Activated CD4-positive, alpha-beta memory T cell treated with anti-CD3 and anti-CD28 coated beads, Interleukin-2, amount 10 ng/mL, durations not matched to agents 7 days and 5 days (primary cell): ENCODE measurements at regions not wholly inside any gene's neighbourhood (a gene's known extent, or its start where the extent isn't known, plus 50 kb on each side); places are given as distances from the start of the nearest gene placed in this dataset.

Source experiments
- CTCF ChIA-PET: fragments of 350-600 bp; sonication (Branson Sonifier 250); formaldehyde crosslinking; loops from one replicate; lab custom pipeline; 2021; ENCODE audit warnings: antibody characterized with exemption, inconsistent platforms; lab: Charles Lee
- POLR2A ChIA-PET: fragments of 350-600 bp; sonication (Branson Sonifier 250); formaldehyde crosslinking; loops from one replicate; lab custom pipeline; 2021; ENCODE audit warnings: antibody characterized with exemption; lab: Charles Lee
- DNase-seq: peaks from one replicate; pipeline ENCODE4 v3.0.0-alpha.2; 2020
- H3K27ac Mint-ChIP-seq: one replicate; pipeline ENCODE4 v1.8.0; 2021; ENCODE audit warnings: mild to moderate bottlenecking, mixed read lengths
- H3K27me3 Mint-ChIP-seq: one replicate; pipeline ENCODE4 v1.8.0; 2021; ENCODE audit warnings: mixed read lengths
- H3K36me3 Mint-ChIP-seq: one replicate; pipeline ENCODE4 v1.8.0; 2021; ENCODE audit warnings: low read depth, mixed read lengths
- H3K4me1 Mint-ChIP-seq: one replicate; pipeline ENCODE4 v1.8.0; 2021; ENCODE audit warnings: mixed read lengths
- H3K4me3 Mint-ChIP-seq: one replicate; pipeline ENCODE4 v1.8.0; 2021; ENCODE audit warnings: mild to moderate bottlenecking, mixed read lengths
- H3K9me3 Mint-ChIP-seq: one replicate; pipeline ENCODE4 v1.8.0; 2021; ENCODE audit warnings: mixed read lengths

- ChIA-PET CTCF (no interaction called here), POLR2A (no interaction called here)
- H3K4me3 Mint-ChIP-seq = no peak overlapping the region
- H3K9me3 Mint-ChIP-seq = no peaks in the 10 kb centered on the region
- no peak overlapping the region for H3K27ac Mint-ChIP-seq
- H3K4me1 Mint-ChIP-seq = peaks cover 2% of the 10 kb centered on the region
- H3K27me3 Mint-ChIP-seq = peaks cover 8% of the 10 kb centered on the region
- DNase-seq = no peak
- H3K36me3 Mint-ChIP-seq = no peaks in the 10 kb centered on the region
Measured at GRCh38 chr2:222802514-222803196, 58.2 kb upstream of the ACSL3 start.

GRCh38 chr2:222804351-222804750 lies 56.5 kb upstream of the ACSL3 start:
- no peak overlapping the region for H3K27ac Mint-ChIP-seq
- H3K4me3 Mint-ChIP-seq = no peak overlapping the region
- POLR2A ChIA-PET = no interaction called here

GRCh38 chr2:222805591-222806304 lies 55.1 kb upstream of the ACSL3 start:
- DNase-seq = no peak
- no peak overlapping the region for H3K4me3 Mint-ChIP-seq
- H3K4me1 Mint-ChIP-seq = no peaks in the 10 kb centered on the region
- ChIA-PET CTCF (no interaction called here), POLR2A (no interaction called here)
- no peaks in the 10 kb centered on the region for H3K36me3 Mint-ChIP-seq
- peaks cover 14% of the 10 kb centered on the region for H3K27me3 Mint-ChIP-seq
- H3K9me3 Mint-ChIP-seq = no peaks in the 10 kb centered on the region
- H3K27ac Mint-ChIP-seq = no peak overlapping the region

More at GRCh38 chr2:222804351-222804750, 56.5 kb upstream of the ACSL3 start:
- Mint-ChIP-seq H3K27me3 (peaks cover 9% of the 10 kb centered on the region), H3K9me3 (no peaks in the 10 kb centered on the region), H3K4me1 (no peaks in the 10 kb centered on the region), H3K36me3 (no peaks in the 10 kb centered on the region)
- no peak for DNase-seq
- CTCF ChIA-PET = no interaction called here

GRCh38 chr2:222806526-222807137 lies 54.2 kb upstream of the ACSL3 start:
- CTCF ChIA-PET = no interaction called here
- Mint-ChIP-seq H3K4me1 (no peaks in the 10 kb centered on the region), H3K9me3 (no peaks in the 10 kb centered on the region), H3K27me3 (peaks cover 14% of the 10 kb centered on the region), H3K36me3 (no peaks in the 10 kb centered on the region), H3K27ac (no peak overlapping the region), H3K4me3 (no peak overlapping the region)
- DNase-seq = no peak
- POLR2A ChIA-PET = no interaction called here

GRCh38 chr2:222807431-222807830 lies 53.4 kb upstream of the ACSL3 start:
- H3K27ac Mint-ChIP-seq = no peak overlapping the region
- CTCF ChIA-PET = no interaction called here
- H3K27me3 Mint-ChIP-seq = peaks cover 12% of the 10 kb centered on the region
- peaks cover 6% of the 10 kb centered on the region for H3K4me1 Mint-ChIP-seq
- POLR2A ChIA-PET = no interaction called here
- no peaks in the 10 kb centered on the region for H3K36me3 Mint-ChIP-seq
- H3K4me3 Mint-ChIP-seq = no peak overlapping the region
- no peaks in the 10 kb centered on the region for H3K9me3 Mint-ChIP-seq
- DNase-seq = no peak

- no peaks in the 10 kb centered on the region for H3K9me3 Mint-ChIP-seq
- POLR2A ChIA-PET = no interaction called here
- H3K27me3 Mint-ChIP-seq = peaks cover 5% of the 10 kb centered on the region
- H3K4me3 Mint-ChIP-seq = no peak overlapping the region
- peaks cover 23% of the 10 kb centered on the region for H3K4me1 Mint-ChIP-seq
- no peaks in the 10 kb centered on the region for H3K36me3 Mint-ChIP-seq
- CTCF ChIA-PET = interaction anchor here (0.7 kb wide), 1 partner anchor 12 kb away, joined by 3 read pairs; no protein-coding TSS in a partner anchor
- no peak for DNase-seq
- no peak overlapping the region for H3K27ac Mint-ChIP-seq
Measured at GRCh38 chr2:222809582-222809981, 51.3 kb upstream of the ACSL3 start.

GRCh38 chr2:222810044-222810443 lies 50.8 kb upstream of the ACSL3 start:
- H3K4me3 Mint-ChIP-seq = no peak overlapping the region
- CTCF ChIA-PET = interaction anchor here (0.7 kb wide), 1 partner anchor 13 kb away, joined by 3 read pairs; no protein-coding TSS in a partner anchor
- no peaks in the 10 kb centered on the region for H3K9me3 Mint-ChIP-seq

More at GRCh38 chr2:222810044-222810443, 50.8 kb upstream of the ACSL3 start:
- Mint-ChIP-seq H3K27ac (no peak overlapping the region), H3K27me3 (peaks cover 5% of the 10 kb centered on the region), H3K36me3 (no peaks in the 10 kb centered on the region), H3K4me1 (peaks cover 23% of the 10 kb centered on the region)
- DNase-seq = no peak
- POLR2A ChIA-PET = no interaction called here
